ENCODE measurements at regions not wholly inside any gene's neighbourhood (a gene's known extent, or its start where the extent isn't known, plus 50 kb on each side); places are given as distances from the start of the nearest gene placed in this dataset.

GRCh38 chr6:14390805-14391204 is 273.2 kb downstream of the CD83 start:
- TF ChIP-seq CTCF (IDR thresholded peaks at IDR 0.05) (no peak), TCF7L2 (IDR thresholded peaks at IDR 0.05; ENCODE audit: low read depth, low read length) (no peak), POLR2AphosphoS5 (IDR thresholded peaks at IDR 0.05; ENCODE audit: low read depth, low read length) (no peak), REST (IDR thresholded peaks at IDR 0.05; ENCODE audit: insufficient read depth in 1 of 2, low read depth in 2 of 2, low read length in 1 of 2) (no peak)
